NB4 (cell line): ENCODE measurements at regions not wholly inside any gene's neighbourhood (a gene's known extent, or its start where the extent isn't known, plus 50 kb on each side); places are given as distances from the start of the nearest gene placed in this dataset.

ENCODE experiments used
- DNase-seq: peaks from one replicate; pipeline ENCODE4 v3.0.0; 2010; ENCODE audit warnings: low read depth
- H3K4me3 ChIP-seq: one replicate; pipeline ENCODE4 v1.5.1; 2011; ENCODE audit warnings: mild to moderate bottlenecking, low read depth, low read length, moderate library complexity
- MYC ChIP-seq: IDR thresholded peaks from 2 replicates; pipeline ENCODE4 v1.6.1; 2011; ENCODE audit warnings: low read depth, low read length
- POLR2A ChIP-seq: IDR thresholded peaks from 2 replicates; pipeline ENCODE4 v1.6.1; 2011; ENCODE audit warnings: mild to moderate bottlenecking; ENCODE audit not compliant: insufficient read length; ENCODE audit errors: extremely low read depth
- TF ChIP-seq, protein P1 (sequence below): IDR thresholded peaks from one replicate; pipeline ENCODE4 v1.5.1; 2012; ENCODE audit warnings: low read depth, low read length
- TF ChIP-seq, protein P2 (sequence below): IDR thresholded peaks from 2 replicates; pipeline ENCODE4 v1.6.1; 2011; ENCODE audit warnings: low read depth, low read length

DNA sequence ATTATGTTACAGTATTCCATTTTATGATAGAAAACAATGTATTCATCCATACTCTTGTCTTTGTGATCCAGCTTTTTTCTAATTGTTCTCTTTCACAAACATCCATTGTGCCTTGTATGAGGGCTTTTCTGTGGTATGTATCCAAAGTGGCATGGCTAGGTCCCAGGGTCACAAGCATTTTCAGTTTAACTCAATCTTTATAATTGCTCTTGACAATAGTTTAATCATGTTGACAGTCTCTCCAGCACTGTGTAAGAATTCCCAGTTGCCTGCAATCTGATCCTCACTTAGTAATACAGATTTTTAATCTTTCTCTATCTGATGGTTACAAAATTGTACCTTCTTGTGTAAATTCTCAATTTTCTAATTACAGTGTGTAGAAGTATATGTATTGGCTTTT, 533.4 kb downstream of the NEBL start:
- no peak for DNase-seq
- TF ChIP-seq POLR2A: no peak
- TF ChIP-seq, protein P1, sequence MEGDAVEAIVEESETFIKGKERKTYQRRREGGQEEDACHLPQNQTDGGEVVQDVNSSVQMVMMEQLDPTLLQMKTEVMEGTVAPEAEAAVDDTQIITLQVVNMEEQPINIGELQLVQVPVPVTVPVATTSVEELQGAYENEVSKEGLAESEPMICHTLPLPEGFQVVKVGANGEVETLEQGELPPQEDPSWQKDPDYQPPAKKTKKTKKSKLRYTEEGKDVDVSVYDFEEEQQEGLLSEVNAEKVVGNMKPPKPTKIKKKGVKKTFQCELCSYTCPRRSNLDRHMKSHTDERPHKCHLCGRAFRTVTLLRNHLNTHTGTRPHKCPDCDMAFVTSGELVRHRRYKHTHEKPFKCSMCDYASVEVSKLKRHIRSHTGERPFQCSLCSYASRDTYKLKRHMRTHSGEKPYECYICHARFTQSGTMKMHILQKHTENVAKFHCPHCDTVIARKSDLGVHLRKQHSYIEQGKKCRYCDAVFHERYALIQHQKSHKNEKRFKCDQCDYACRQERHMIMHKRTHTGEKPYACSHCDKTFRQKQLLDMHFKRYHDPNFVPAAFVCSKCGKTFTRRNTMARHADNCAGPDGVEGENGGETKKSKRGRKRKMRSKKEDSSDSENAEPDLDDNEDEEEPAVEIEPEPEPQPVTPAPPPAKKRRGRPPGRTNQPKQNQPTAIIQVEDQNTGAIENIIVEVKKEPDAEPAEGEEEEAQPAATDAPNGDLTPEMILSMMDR: no peak
- no peak for TF ChIP-seq MYC
- TF ChIP-seq, protein P2, sequence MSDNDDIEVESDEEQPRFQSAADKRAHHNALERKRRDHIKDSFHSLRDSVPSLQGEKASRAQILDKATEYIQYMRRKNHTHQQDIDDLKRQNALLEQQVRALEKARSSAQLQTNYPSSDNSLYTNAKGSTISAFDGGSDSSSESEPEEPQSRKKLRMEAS: no peak
- no peak overlapping the region for H3K4me3 ChIP-seq

DNA sequence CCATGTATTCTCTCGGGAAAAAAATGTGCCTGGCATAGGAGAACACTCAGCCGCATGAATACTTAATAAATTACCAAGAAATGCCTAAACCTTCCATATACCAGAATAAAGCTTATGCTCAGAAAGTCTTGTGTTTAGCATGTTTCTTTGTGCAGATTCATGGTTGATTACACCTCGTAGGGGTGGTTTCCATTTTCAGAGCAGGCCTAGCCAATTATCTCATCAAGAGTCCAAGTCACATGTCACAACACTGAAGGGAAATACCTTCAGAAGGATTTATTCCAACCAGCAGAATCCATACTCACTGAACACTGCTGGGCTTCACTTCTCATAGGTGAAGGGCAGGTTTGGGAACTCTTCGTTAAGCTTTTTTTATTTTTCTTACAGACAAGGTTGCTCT, 539.7 kb downstream of the PLXDC2 start:
- no peak for DNase-seq
- TF ChIP-seq, protein P1: no peak
- no peak for TF ChIP-seq MYC
- TF ChIP-seq POLR2A: no peak
- TF ChIP-seq, protein P2: no peak
- no peak overlapping the region for H3K4me3 ChIP-seq

DNA sequence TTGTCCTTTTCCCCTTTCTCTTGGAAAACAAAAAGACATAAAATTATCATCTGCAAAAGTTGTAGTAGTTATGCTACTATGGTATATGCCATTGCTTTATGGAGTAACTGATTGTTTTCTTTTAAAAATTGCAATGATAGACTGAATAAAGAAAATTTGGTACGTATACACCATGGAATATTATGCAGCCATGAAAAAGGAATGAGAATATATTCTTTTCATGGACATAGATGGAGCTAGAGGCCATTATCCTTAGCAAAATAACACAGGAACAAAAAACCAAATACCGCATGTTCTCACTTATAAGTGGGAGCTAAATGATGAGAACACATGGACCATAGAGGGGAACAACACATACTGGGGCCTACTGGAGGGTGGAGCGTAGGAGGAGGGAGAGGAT, 538.8 kb downstream of the PLXDC2 start:
- TF ChIP-seq, protein P1: no peak
- no peak for TF ChIP-seq POLR2A
- no peak for TF ChIP-seq MYC
- TF ChIP-seq, protein P2: no peak
- DNase-seq: no peak
- H3K4me3 ChIP-seq: no peak overlapping the region

DNA sequence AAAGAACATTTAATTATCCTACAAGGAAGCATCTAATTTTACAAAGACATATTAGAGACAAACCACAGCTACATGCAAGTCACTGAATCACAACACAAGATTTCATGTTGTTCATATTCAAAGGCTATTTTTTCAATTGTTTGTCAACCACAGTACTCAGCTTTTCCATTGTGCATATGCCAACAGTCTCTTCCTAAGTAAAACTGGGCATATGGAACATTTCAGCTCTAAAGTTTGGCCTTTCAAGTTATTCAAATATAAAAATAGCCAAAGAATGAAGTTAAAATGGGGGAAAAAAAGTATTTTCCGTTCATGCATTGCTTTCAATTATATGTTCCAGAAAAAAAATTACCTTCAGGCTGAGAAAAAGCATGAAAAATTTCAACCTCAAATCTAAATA, 537.9 kb downstream of the PLXDC2 start:
- no peak overlapping the region for H3K4me3 ChIP-seq
- DNase-seq: no peak
- TF ChIP-seq, protein P1: no peak
- TF ChIP-seq POLR2A: no peak
- TF ChIP-seq, protein P2: no peak
- no peak for TF ChIP-seq MYC

DNA sequence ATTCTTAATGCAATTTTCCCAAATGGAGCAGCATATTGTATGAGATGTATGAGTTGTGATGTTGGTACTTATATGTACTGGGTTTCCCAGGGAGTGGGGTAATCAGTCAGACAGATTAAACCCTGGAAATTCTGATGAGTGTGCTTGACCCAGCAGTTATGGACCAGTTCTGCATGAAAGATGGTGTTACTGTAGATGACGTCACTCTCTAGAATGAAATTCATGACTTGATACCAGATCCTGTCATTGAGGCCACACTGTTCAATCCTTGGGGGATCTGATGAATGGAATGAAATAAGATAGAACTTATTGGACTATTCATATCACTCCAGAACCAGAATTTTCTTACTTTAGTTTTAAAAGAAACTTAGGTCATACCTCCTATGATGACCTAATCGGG, 534.3 kb downstream of the PLXDC2 start:
- H3K4me3 ChIP-seq: no peak overlapping the region
- no peak for DNase-seq
- TF ChIP-seq POLR2A: no peak
- TF ChIP-seq, protein P1: no peak
- TF ChIP-seq, protein P2: no peak
- TF ChIP-seq MYC: no peak

DNA sequence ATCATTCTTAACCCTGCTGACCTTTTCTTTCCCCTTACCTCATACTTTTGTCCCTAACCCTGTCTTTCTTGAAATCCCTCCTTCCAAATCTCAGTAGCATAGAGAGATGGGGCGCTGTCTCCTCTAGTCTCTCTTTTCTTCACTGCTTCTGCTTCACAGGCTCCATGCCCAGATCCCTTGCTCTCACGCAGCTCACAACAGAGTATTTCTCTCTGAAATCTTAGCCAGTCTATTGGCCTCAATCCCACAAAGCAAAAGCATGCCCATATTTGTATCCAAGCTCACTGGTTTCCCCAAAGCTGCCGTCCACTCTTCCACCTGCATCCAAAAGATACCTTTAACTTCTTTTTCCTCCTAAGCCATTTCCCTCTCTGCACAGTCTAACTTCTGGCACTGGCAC, 526.8 kb downstream of the PLXDC2 start:
- no peak overlapping the region for H3K4me3 ChIP-seq
- TF ChIP-seq, protein P2: no peak
- TF ChIP-seq POLR2A (no peak), MYC (no peak)
- TF ChIP-seq, protein P1: no peak
- DNase-seq: no peak
